Activated naive CD8-positive, alpha-beta T cell treated with anti-CD3 and anti-CD28 coated beads, Interleukin-2, amount 50 U/mL, for 24 hours (primary cell): ENCODE measurements at regions not wholly inside any gene's neighbourhood (a gene's known extent, or its start where the extent isn't known, plus 50 kb on each side); places are given as distances from the start of the nearest gene placed in this dataset.

Experiments used
- ATAC-seq: fragments of 150-1000 bp; cut with Tn5 transposase; one replicate; pipeline ENCODE4 v1.10.0; 2021
- DNase-seq: peaks from one replicate; pipeline ENCODE4 v3.0.0; 2021
- H3K27ac Mint-ChIP-seq: one replicate; pipeline ENCODE4 v1.8.0; 2021; ENCODE audit warnings: mild to moderate bottlenecking, mixed read lengths
- H3K27me3 Mint-ChIP-seq: one replicate; pipeline ENCODE4 v1.8.0; 2021; ENCODE audit warnings: mixed read lengths
- H3K36me3 Mint-ChIP-seq: one replicate; pipeline ENCODE4 v1.8.0; 2021; ENCODE audit warnings: low read depth, mixed read lengths
- H3K4me1 Mint-ChIP-seq: one replicate; pipeline ENCODE4 v1.8.0; 2021; ENCODE audit warnings: mixed read lengths
- H3K4me3 Mint-ChIP-seq: one replicate; pipeline ENCODE4 v1.8.0; 2021; ENCODE audit warnings: mild to moderate bottlenecking, moderate library complexity, mixed read lengths
- H3K9me3 Mint-ChIP-seq: one replicate; pipeline ENCODE4 v1.8.0; 2021; ENCODE audit warnings: mixed read lengths

GRCh38 chr11:69936771-69937170 lies 117.6 kb upstream of the FGF3 start:
- Mint-ChIP-seq H3K36me3 (no peaks in the 10 kb centered on the region), H3K9me3 (peaks cover 4% of the 10 kb centered on the region), H3K27me3 (peaks cover 5% of the 10 kb centered on the region), H3K4me1 (no peaks in the 10 kb centered on the region), H3K4me3 (no peak overlapping the region), H3K27ac (no peak overlapping the region)
- DNase-seq = no peak
- ATAC-seq = no peak

- DNase-seq (no peak), ATAC-seq (no peak)
- peaks cover 4% of the 10 kb centered on the region for H3K9me3 Mint-ChIP-seq
- no peak overlapping the region for H3K27ac Mint-ChIP-seq
- no peak overlapping the region for H3K4me3 Mint-ChIP-seq
- no peaks in the 10 kb centered on the region for H3K36me3 Mint-ChIP-seq
- H3K27me3 Mint-ChIP-seq = peaks cover 8% of the 10 kb centered on the region
- H3K4me1 Mint-ChIP-seq = no peaks in the 10 kb centered on the region
Measured at GRCh38 chr11:69938206-69938605, 119.0 kb upstream of the FGF3 start.

- H3K27me3 Mint-ChIP-seq = peaks cover 9% of the 10 kb centered on the region
- DNase-seq (no peak), ATAC-seq (no peak)
- no peaks in the 10 kb centered on the region for H3K36me3 Mint-ChIP-seq
- H3K4me3 Mint-ChIP-seq = no peak overlapping the region
- peaks cover 4% of the 10 kb centered on the region for H3K9me3 Mint-ChIP-seq
- no peak overlapping the region for H3K27ac Mint-ChIP-seq
- H3K4me1 Mint-ChIP-seq = no peaks in the 10 kb centered on the region
Measured at GRCh38 chr11:69939551-69940245, 120.5 kb upstream of the FGF3 start.

GRCh38 chr11:69940246-69940610 lies 121.0 kb upstream of the FGF3 start:
- H3K4me3 Mint-ChIP-seq = no peak overlapping the region
- no peak overlapping the region for H3K27ac Mint-ChIP-seq
- H3K27me3 Mint-ChIP-seq = peaks cover 8% of the 10 kb centered on the region
- no peaks in the 10 kb centered on the region for H3K4me1 Mint-ChIP-seq
- no peaks in the 10 kb centered on the region for H3K36me3 Mint-ChIP-seq
- ATAC-seq (no peak), DNase-seq (no peak)
- H3K9me3 Mint-ChIP-seq = peaks cover 4% of the 10 kb centered on the region

- Mint-ChIP-seq H3K4me1 (no peaks in the 10 kb centered on the region), H3K4me3 (no peak overlapping the region), H3K27ac (no peak overlapping the region), H3K27me3 (peaks cover 8% of the 10 kb centered on the region), H3K36me3 (no peaks in the 10 kb centered on the region), H3K9me3 (no peaks in the 10 kb centered on the region)
- no peak for DNase-seq
- ATAC-seq = no peak
Measured at GRCh38 chr11:69941546-69942332, 122.5 kb upstream of the FGF3 start.

GRCh38 chr11:69942333-69942820 lies 123.2 kb upstream of the FGF3 start:
- Mint-ChIP-seq H3K27ac (no peak overlapping the region), H3K4me3 (no peak overlapping the region), H3K36me3 (no peaks in the 10 kb centered on the region), H3K4me1 (no peaks in the 10 kb centered on the region), H3K27me3 (peaks cover 8% of the 10 kb centered on the region), H3K9me3 (no peaks in the 10 kb centered on the region)
- DNase-seq = no peak
- no peak for ATAC-seq

- Mint-ChIP-seq H3K27ac (no peak overlapping the region), H3K9me3 (no peaks in the 10 kb centered on the region), H3K4me1 (no peaks in the 10 kb centered on the region), H3K36me3 (no peaks in the 10 kb centered on the region), H3K4me3 (no peak overlapping the region), H3K27me3 (peaks cover 11% of the 10 kb centered on the region)
- DNase-seq (no peak), ATAC-seq (no peak)
Measured at GRCh38 chr11:69943066-69943465, 123.8 kb upstream of the FGF3 start.

- Mint-ChIP-seq H3K27me3 (peaks cover 12% of the 10 kb centered on the region), H3K4me1 (no peaks in the 10 kb centered on the region), H3K4me3 (no peak overlapping the region), H3K36me3 (no peaks in the 10 kb centered on the region), H3K27ac (no peak overlapping the region), H3K9me3 (no peaks in the 10 kb centered on the region)
- ATAC-seq (no peak), DNase-seq (no peak)
Measured at GRCh38 chr11:69943506-69943905, 124.3 kb upstream of the FGF3 start.

- Mint-ChIP-seq H3K4me3 (no peak overlapping the region), H3K9me3 (no peaks in the 10 kb centered on the region), H3K36me3 (no peaks in the 10 kb centered on the region), H3K4me1 (no peaks in the 10 kb centered on the region), H3K27ac (no peak overlapping the region), H3K27me3 (peaks cover 15% of the 10 kb centered on the region)
- DNase-seq (no peak), ATAC-seq (no peak)
Measured at GRCh38 chr11:69944146-69944795, 125.1 kb upstream of the FGF3 start.

GRCh38 chr11:69945157-69945556 lies 125.9 kb upstream of the FGF3 start:
- Mint-ChIP-seq H3K9me3 (no peaks in the 10 kb centered on the region), H3K4me1 (no peaks in the 10 kb centered on the region), H3K27me3 (peaks cover 13% of the 10 kb centered on the region), H3K4me3 (no peak overlapping the region), H3K36me3 (no peaks in the 10 kb centered on the region), H3K27ac (no peak overlapping the region)
- no peak for DNase-seq
- no peak for ATAC-seq

- ATAC-seq (no peak), DNase-seq (no peak)
- H3K27ac Mint-ChIP-seq = no peak overlapping the region
- no peak overlapping the region for H3K4me3 Mint-ChIP-seq
- no peaks in the 10 kb centered on the region for H3K4me1 Mint-ChIP-seq
- no peaks in the 10 kb centered on the region for H3K9me3 Mint-ChIP-seq
- no peaks in the 10 kb centered on the region for H3K36me3 Mint-ChIP-seq
- peaks cover 13% of the 10 kb centered on the region for H3K27me3 Mint-ChIP-seq
Measured at GRCh38 chr11:69947059-69947792, 128.0 kb upstream of the FGF3 start.

- no peak overlapping the region for H3K27ac Mint-ChIP-seq
- H3K9me3 Mint-ChIP-seq = no peaks in the 10 kb centered on the region
Measured at GRCh38 chr11:69947793-69948255, 128.6 kb upstream of the FGF3 start.

GRCh38 chr11:69948256-69949141 lies 129.3 kb upstream of the FGF3 start:
- ATAC-seq (no peak), DNase-seq (no peak)
- H3K4me3 Mint-ChIP-seq = no peak overlapping the region
- no peaks in the 10 kb centered on the region for H3K4me1 Mint-ChIP-seq
- H3K27me3 Mint-ChIP-seq = peaks cover 11% of the 10 kb centered on the region
- no peaks in the 10 kb centered on the region for H3K9me3 Mint-ChIP-seq
- no peaks in the 10 kb centered on the region for H3K36me3 Mint-ChIP-seq
- no peak overlapping the region for H3K27ac Mint-ChIP-seq

More at GRCh38 chr11:69947793-69948255, 128.6 kb upstream of the FGF3 start:
- DNase-seq (no peak), ATAC-seq (no peak)
- H3K4me1 Mint-ChIP-seq = no peaks in the 10 kb centered on the region
- no peak overlapping the region for H3K4me3 Mint-ChIP-seq
- H3K36me3 Mint-ChIP-seq = no peaks in the 10 kb centered on the region
- peaks cover 10% of the 10 kb centered on the region for H3K27me3 Mint-ChIP-seq
